Muscle of back (tissue), 3 donors: ENCODE measurements at regions not wholly inside any gene's neighbourhood (a gene's known extent, or its start where the extent isn't known, plus 50 kb on each side); places are given as distances from the start of the nearest gene placed in this dataset.

Experiments used
- DNase-seq, 3 donors: peaks; one replicate each; pipeline versions ENCODE4 v3.0.0 to v3.0.0-alpha.2; 2013

- no peak for DNase-seq
These were observed 115.9 kb downstream of the LY86 start for GRCh38 chr6:6704103-6705060.

DNA sequence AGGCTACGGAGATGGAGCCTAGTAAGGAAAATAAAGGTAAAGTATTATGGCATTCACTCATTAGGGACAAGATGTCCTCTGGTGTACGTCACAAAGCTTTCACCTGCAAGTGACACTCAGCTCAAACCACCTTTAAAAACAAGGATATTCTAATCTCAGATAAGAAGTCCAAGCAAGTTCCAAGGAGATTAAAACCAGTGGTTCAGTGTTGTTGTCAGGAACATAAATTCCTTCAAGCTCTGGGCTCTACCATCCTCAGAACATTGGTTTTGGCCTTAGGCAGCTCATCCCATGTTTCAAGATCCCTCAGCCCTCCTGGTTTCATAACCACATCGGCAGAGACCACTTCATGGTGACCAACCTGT lies 116.5 kb downstream of the LY86 start:
- no peak for DNase-seq

DNA sequence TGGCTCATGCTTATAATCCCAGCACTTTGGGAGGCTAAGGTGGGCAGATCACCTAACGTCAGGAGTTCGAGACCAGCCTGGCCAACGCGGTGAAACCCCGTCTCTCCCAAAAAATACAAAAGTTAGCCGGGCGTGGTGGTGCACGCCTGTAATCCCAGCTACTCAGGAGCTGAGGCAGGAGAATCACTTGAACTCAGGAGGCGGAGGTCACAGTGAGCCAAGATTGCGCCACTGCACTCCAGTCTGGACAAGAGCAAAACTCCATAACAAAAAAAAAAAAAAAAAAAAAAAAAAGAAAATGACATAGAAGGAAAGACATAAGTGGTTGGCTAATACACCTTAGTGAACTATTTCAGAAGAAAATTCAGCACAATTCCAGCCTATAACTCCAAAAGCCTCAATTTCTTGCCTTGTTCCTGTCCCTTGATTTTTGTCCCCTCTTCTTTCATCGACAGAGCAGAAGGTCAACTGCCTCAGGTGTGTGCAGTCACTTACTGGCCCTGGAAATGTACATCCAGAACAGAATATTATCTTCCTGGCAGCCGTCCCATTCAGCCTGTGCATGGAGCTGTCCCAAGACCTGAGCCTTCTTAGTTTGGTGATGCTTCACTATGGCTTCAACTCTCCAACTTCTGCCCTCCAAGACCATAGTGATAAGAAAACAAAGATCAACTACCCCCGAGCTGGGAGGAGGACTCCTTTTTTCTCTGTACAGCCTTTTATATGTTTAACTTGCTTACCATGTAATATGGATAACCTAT lies 117.6 kb downstream of the LY86 start:
- DNase-seq: no peak

DNA sequence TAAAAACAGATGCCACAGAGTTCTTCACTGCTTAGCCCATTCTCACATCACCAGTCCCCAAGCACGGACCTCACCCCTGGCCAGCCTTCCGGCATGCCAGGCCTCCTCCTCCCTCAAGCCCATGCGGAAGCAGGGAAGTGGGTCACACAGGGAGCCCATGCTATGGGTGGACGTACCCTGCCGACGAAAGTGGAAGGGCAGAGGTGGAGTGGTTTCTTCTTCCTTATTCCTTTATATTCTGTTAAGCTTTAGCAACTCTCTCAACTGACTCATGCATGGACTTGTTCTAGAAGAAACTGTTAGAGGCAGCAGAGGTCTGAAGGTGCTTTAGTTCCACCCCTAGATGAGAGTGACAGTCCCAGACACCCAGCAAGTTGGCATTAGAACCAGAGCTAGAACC lies 118.6 kb downstream of the LY86 start:
- no peak for DNase-seq

- DNase-seq: no peak
These were observed 120.6 kb downstream of the LY86 start for GRCh38 chr6:6709106-6709505.

DNA sequence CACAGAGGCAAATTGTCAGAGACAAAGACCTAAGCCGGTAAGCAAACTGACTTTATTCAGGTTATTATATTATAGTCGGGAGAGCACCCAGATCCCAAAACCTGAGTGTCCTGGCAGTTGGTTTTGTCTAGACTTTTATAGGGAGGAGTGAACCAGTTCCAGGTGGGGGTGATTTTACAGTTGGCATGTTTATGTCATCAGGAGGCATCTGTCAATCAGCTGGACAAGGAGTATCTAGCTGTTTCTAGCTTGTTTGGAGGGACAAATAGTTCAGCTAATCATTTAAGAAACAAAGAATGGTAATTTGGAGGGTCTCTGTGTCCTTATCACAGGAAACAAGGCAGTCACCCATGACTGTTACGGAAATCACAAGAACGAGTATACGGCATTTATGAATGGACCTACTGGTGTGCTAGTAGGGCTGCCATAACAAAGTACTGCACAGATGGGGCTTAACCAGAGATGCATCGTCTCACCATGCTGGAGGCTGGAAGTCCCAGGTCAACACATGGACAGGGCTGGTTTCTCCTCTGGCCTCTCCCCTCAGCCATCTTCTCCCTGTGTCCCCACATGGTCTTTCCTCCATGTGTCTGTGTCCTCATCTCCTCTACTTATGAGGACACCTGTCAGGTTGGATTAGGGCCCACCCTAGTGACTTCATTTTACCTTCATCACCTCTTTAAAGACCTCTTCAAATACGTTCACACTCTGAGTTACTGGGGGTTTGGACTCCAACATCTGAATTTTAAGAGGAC lies 122.7 kb downstream of the LY86 start:
- DNase-seq: no peak

GRCh38 chr6:6711832-6712448 lies 123.4 kb downstream of the LY86 start:
- DNase-seq: no peak

DNA sequence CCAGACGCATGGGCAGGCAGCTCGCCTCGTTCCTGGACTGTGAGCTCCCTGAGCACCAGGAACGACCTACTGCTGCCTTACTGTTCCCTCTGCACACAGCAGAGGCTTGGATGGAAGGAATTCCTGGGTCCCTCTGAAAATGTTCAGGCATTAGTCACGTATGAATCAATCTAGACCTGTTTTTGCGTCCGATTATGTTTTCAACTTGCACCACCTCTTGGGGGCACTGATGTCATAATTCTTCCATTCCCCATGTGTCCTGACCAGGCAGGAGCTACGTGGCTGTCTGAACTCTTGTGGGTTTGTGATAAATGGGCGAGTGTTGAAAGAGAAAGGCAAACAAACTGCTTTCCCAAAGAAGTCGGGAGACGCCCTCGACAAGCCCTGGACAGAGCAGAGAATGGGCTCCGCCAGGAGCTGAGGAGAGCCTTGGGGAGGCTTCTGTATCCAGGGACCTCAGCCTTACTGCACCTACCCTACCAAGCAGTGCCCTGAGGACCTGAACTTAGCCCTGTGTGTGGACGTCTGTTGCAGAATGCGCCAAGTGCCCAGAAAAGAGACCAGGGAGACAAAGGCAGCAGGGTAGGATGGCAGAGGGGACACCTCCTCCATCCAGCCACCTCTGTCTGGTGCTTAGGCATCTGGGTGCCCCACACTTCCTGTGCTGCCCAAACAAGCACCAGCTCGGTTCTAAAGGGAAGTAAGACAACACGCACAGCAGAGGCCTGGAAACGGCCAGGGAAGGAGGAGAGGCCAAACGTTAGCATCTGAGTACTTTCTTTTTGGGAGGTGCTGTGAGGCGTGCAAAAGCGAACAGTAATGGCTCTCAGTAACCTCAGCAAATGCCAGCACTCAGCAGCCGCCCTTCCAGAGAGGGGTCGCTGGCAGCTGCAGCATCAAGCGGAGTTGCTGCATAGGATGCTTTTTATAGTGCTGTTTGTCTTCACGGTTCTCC lies 124.2 kb downstream of the LY86 start:
- DNase-seq: peak in 1 of 3 donors; percentile 76

- peak in 1 of 3 donors; percentile 51 for DNase-seq
These were observed 125.1 kb downstream of the LY86 start for GRCh38 chr6:6713657-6714056.

GRCh38 chr6:6714118-6714897 lies 125.8 kb downstream of the LY86 start:
- DNase-seq: peak in 1 of 3 donors; percentile 73

- no peak for DNase-seq
These were observed 126.4 kb downstream of the LY86 start for GRCh38 chr6:6714953-6715352.

DNA sequence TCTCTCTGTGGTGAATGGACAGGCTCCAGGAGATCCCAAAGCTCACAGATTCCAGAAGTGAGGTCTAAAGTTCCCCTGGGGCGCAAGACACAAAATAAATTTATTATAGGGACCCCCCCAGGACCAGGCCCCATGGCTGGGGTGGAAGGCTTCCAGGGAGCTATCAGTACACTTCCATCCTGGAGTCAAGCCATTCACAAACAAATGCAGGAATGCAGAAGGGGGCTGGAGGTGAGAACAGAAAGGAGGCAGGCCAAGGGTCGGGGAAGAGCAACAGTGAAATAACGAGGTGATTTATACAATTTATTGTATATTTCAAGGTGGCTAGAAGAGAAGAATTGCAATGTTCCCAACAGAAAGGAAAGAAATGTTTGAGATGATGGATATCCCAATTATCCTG lies 126.9 kb downstream of the LY86 start:
- DNase-seq: no peak

DNA sequence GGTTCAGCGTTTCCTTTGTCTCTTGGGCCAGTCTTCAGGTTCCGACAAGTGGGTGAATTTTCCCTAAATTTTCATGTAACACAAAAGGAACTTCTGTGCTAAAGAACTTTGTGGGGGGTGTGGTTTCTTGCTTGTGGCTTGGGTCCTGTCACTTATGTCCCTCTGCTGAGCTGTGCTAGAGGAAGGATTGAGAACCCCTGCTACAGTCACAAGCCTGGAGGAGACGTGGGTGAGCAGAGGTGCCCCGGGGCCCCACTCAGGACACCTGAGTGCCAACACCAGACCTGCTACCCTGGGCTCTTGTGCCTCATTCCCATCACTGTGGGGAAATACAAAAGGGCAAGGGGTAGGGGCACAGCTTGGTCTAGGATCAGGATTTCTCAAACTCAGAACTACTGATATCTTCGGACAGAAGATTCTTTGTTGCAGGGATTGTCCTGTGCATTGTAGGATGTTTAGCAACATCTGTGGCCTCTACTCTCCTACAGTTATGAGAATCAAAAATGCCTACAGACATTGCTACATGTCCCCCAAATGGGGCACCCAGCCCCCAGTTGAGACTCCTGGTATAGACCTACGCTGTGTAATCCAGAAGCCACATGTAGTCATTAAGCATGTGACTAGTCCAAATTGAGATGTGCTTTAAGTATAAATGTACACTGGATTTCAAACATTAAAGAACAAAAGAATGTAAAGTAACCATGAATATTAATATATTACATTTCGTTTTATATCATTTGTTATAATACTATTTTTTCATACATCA lies 128.7 kb downstream of the LY86 start:
- DNase-seq: no peak

- DNase-seq: no peak
These were observed 129.4 kb downstream of the LY86 start for GRCh38 chr6:6717953-6718352.

DNA sequence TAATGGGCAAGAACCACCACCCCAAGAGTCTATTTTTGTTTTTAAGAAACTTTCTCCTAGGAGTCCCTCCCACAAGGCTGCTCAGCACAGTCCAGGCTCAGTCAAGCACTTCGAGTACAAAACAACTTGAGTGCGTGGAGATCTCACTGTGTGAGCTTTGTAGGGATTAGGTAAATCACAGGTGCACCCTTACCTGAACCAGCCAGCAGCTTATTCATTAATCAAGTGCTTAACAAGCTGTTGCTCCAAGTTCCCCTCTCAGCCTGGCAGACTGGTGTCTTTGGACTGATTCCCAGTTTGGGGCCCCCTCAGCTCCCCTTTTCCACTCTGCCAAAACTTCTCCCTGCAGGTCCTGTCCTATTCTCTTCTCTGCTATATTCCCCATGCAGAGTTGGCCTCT lies 133.1 kb downstream of the LY86 start:
- DNase-seq: no peak

GRCh38 chr6:6722195-6722594 lies 133.7 kb downstream of the LY86 start:
- DNase-seq: no peak

DNA sequence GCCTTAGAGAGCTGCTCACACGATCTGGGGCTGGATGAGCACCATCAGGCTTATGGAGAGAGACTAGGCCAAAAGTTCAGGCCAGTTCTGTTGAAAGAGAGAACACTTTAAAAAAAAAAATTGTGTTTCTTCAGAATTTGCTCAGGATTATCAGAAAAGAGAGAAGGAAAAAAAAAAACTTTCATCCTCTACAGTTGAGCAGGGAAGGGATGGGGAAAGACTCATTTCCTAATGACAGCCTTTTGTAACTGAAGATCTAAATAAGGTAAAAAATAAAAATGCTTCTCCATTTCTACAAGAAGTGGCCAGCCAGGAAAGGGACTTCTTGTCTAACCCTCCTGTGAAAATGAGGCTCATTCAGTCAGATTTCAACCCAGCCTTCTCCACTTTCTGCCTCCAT lies 134.8 kb downstream of the LY86 start:
- DNase-seq: peak in 1 of 3 donors; percentile 10

- no peak for DNase-seq
These were observed 135.5 kb downstream of the LY86 start for GRCh38 chr6:6723921-6724538.
